Stimulated activated naive CD4-positive, alpha-beta T cell treated with Interleukin-2 at 50 U/mL for 16 hours (primary cell): ENCODE measurements at regions not wholly inside any gene's neighbourhood (a gene's known extent, or its start where the extent isn't known, plus 50 kb on each side); places are given as distances from the start of the nearest gene placed in this dataset.
"Not testable (repeated sequence)": the region's sequence is repeated elsewhere in the genome, so short reads cannot be mapped to it uniquely, and the experiment has no call there.

Experiments used
- DNase-seq: peaks from one replicate; lab custom pipeline; 2025; lab: John Stamatoyannopoulos, UW

- DNase-seq: no peak
These were observed 300.3 kb upstream of the IGFBP7 start for GRCh38 chr4:57410331-57411052.

DNA sequence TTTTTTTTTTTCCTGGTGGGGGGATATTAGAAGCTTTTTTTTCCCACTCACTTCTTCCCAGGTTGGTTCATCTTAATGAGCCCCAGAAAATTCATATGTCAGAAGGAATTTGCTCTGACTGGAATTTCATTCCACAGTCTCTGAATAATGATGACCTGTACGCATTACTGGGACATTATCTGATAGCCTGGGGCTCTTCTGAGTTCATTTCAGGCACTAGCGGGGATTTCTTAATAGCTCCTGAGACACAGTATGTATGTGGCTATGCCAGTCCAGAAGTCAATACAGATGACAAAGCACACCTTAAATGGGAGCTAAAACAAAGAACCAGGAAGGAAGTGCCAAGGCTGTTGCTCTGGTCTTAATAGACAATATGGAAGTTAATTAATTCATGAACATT, 295.2 kb upstream of the IGFBP7 start:
- DNase-seq: no peak

- DNase-seq: no peak
These were observed 294.3 kb upstream of the IGFBP7 start for GRCh38 chr4:57404483-57404882.

DNA sequence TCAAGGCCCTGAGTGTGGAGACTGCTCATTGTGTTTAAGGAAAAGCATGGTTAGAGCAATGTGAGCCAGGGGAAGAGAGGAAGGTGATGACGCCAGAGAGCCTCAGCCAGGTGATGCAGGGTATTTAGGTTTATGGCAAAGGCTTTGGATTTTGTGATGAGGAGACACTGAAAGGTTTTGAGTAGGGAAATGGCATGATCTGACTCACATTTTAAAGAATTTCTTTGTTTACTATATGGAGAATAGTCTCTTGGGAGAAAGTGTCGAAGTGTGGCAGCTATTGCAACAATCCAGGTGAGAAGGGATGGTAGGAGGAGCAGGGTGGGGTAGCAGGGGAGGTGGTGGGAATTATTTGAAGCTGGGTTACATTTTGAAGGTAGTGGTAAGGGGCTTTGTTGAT, 293.4 kb upstream of the IGFBP7 start:
- DNase-seq: no peak

GRCh38 chr4:57401586-57401985, 291.4 kb upstream of the IGFBP7 start:
- DNase-seq: no peak

DNA sequence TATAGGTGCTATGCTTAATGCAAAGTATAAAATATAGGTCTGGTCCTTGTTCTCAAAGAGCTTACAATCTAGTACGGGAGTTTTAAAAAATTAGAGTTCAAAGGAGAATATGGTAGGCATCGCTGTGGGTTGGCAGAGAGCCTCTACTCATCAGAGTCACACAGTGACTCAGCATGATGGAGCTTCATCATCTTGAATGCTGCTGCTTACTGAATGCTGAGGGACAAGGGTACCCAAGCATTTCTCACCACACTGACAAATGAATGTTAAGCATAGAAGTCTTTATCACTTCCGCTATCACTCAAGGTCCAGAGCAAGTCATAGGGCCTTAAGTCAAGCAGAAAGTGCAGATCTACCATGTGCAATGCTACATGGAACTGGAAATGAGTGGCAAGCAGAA, 268.6 kb upstream of the IGFBP7 start:
- DNase-seq: no peak

- no peak for DNase-seq
These were observed 264.8 kb upstream of the IGFBP7 start for GRCh38 chr4:57374866-57375595.

DNA sequence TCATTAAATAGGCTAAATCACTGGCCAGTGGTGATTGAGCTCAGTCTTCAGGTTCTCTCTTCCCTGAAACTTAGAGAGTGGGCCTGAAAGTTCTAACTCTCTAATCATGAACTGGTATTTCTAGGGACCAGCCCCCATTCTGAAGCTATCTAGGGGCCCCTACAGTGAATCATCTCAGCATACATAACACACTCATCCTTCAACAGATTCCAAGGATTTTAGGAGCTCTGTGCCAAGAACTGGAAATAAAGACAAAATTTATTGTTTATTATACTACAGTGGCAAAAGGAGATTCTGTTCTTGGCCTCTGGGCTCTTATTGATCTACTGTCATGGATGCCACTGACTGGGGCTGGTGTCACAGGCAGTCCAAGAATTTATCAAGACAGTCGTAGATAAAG, 263.8 kb upstream of the IGFBP7 start:
- DNase-seq: no peak

GRCh38 chr4:57371671-57372070, 261.5 kb upstream of the IGFBP7 start:
- DNase-seq: no peak

GRCh38 chr4:57370691-57371090, 260.5 kb upstream of the IGFBP7 start:
- no peak for DNase-seq

GRCh38 chr4:57369446-57369845, 259.3 kb upstream of the IGFBP7 start:
- no peak for DNase-seq

DNA sequence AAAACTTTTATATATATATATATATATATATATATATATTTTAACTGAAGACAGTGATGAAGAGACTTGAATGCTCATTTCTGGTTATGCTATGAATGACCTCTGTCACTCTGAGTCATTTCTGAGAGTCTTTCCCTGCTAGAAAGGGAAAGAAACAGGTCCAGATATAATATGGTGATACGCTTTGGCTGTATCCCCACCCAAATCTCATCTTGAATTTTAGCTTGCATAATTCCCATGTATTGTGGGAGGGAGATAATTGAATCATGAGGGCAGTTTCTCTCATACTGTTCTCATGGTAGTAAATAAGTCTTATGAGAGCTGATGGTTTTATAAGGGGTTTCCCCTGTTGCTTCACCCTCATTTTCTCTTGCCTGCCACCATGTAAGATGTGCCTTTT, 254.1 kb upstream of the IGFBP7 start:
- no peak for DNase-seq

- DNase-seq: no peak
These were observed 253.2 kb upstream of the IGFBP7 start for GRCh38 chr4:57363346-57363745.

GRCh38 chr4:57360681-57361080, 250.5 kb upstream of the IGFBP7 start:
- no peak for DNase-seq

DNA sequence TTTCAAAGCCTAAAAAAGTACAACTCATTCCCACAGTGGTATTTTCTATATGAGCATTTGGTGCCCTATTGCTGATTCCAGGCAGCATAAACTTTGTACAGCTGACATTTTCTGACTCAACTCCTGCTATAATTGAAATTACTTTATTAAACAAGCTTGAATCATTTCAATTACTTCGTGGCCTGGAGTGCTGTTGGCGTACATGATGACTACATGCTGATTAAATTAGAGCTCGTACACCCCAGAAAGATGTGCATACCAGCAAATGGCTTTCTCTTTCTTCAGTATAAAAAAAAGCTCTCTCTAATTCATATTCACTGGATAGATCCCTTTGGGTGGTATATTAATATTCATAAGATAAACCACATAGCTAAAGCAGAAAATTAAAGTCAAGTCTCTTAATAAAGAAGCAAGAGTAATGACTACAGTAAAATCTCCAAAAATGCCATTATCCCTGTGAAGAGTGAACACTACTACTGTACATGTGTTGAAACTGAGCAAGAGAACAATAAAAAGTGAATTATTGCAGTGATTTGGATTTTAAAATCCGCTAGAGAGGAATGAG, 245.0 kb upstream of the IGFBP7 start:
- DNase-seq: no peak

DNA sequence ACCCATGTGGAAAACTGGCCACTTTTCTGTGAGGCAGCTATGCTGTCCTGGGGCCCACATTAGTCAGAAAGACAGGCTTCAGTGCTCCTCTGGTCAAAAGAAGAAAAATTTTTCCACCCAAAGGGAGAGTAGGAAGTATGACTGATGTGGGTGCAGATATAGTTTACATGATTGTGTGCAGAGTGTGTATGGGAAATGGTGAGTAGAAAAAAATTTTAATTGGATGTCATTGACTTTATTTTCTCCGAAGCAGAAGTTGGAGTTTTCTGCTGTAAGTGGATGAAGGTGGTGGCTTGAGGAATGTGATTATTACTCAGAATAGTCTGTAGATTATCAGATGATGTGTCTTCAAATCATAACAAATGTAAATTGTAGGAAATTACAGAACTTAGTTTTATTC, 241.5 kb upstream of the IGFBP7 start:
- DNase-seq: no peak

GRCh38 chr4:57344296-57344695, 234.1 kb upstream of the IGFBP7 start:
- DNase-seq: no peak

DNA sequence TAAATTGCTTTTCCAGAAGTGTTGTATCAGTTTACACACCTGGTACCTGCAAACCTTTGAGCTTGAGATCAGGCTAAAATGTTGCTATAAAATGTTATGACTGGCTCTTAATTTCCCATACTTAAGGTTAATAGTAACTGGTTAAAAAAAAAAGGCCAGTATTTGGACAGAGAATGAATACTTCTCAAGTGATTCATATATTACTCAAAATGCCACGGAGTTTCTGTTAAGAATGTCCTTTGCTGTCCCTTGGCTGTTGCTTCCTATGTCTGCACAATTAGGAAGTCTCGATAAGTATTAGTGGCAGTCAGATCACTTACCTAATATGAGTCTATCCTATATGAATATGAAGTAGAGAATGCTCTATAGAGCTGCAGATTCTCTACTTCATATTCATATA, 232.2 kb upstream of the IGFBP7 start:
- no peak for DNase-seq

DNA sequence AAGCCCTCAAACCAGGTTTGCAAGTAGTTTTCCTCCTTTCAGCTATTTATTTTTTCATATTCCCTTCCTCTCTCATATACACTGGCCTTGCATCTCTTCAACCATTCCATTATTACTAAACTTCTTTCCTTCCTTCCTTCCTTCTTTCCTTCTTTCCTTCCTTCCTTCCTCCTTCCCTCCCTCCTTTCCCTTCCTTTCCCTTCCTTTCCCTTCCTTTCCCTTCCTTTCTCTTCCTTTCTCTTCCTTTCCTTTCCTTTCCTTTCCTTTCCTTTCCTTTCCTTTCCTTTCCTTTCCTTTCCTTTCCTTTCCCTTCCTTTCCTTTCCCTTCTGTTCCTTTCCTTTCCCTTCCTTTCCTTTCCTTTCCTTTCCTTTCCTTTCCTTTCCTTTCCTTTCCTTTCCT, 228.7 kb upstream of the IGFBP7 start:
- DNase-seq: not testable (repeated sequence)

- DNase-seq: no peak
These were observed 223.5 kb upstream of the IGFBP7 start for GRCh38 chr4:57333684-57334083.

DNA sequence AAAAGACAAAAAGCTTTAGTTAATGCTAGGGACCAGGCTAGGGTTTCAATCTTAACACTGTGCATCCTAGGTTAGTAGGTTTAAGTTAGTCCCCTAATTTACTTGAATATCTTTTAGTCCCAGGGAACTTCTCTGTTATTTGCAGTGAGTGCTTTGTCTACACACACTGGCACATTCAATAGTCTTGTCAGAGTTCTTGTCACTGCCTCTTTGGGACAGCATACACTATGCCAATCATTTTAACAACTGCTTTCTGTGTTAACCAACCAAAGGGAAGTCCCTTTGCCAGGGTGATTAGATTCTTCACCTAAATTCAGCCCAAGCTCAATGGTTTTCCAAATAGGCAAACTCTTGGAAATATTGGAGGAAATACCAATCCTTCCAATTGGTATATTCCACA, 221.8 kb upstream of the IGFBP7 start:
- no peak for DNase-seq

DNA sequence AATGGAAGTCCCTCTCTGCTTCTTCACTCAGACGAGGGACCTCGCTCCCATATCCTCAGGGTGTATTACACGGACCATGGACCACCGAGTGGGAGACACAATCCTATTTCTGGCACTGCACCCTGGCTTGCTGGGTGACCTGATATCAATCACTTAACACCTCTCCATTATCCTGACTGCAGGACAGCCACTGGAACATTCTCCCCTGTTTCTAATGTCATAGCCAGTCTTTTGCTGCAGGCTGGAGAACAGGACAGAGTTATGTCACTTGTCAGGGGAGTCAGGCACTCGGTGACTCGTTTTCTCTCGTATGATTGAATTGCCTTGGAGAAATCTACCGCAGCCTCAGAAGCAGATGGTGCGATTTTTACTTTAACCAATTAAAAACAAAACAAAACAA, 219.1 kb upstream of the IGFBP7 start:
- no peak for DNase-seq

GRCh38 chr4:57324673-57325307, 214.6 kb upstream of the IGFBP7 start:
- no peak for DNase-seq
